Astrocyte (in vitro differentiated cells and primary cell): ENCODE measurements at regions not wholly inside any gene's neighbourhood (a gene's known extent, or its start where the extent isn't known, plus 50 kb on each side); places are given as distances from the start of the nearest gene placed in this dataset.

Experiments used
- DNase-seq: peaks from one replicate; pipeline ENCODE4 v3.0.0-alpha.2; 2010; ENCODE audit warnings: low read depth
- FAIRE-seq: peaks from 2 replicates; lab custom pipeline; 2011; peaks lifted over from hg19 to GRCh38; lab: Jason Lieb, UNC
- H2AFZ ChIP-seq: 2 replicates; pipeline ENCODE4 v1.6.0; 2012; ENCODE audit warnings: low read depth, low read length, inconsistent platforms
- H3K27ac ChIP-seq: 2 replicates; pipeline ENCODE4 v1.5.1; 2011; ENCODE audit warnings: low read depth, low read length, inconsistent platforms
- H3K27me3 ChIP-seq: 2 replicates; pipeline ENCODE4 v1.6.0; 2011; ENCODE audit warnings: low read length, inconsistent platforms; ENCODE audit not compliant: insufficient read depth
- H3K36me3 ChIP-seq: 2 replicates; pipeline ENCODE4 v1.5.1; 2011; ENCODE audit warnings: low read length, inconsistent platforms; ENCODE audit not compliant: insufficient read depth
- H3K4me1 ChIP-seq: 2 replicates; pipeline ENCODE4 v1.5.1; 2011; ENCODE audit warnings: low read length, inconsistent platforms; ENCODE audit not compliant: insufficient read depth
- H3K4me2 ChIP-seq: 2 replicates; pipeline ENCODE4 v1.6.0; 2012; ENCODE audit warnings: low read length, inconsistent platforms
- H3K4me3 ChIP-seq: 2 replicates; pipeline ENCODE4 v1.5.1; 2011; ENCODE audit warnings: low read depth, mild to moderate bottlenecking, low read length, inconsistent platforms; ENCODE audit not compliant: insufficient read depth
- H3K79me2 ChIP-seq: 2 replicates; pipeline ENCODE4 v1.6.0; 2012; ENCODE audit warnings: mild to moderate bottlenecking, low read length, inconsistent platforms; ENCODE audit not compliant: insufficient read depth
- H3K9ac ChIP-seq: 2 replicates; pipeline ENCODE4 v1.6.0; 2012; ENCODE audit warnings: mild to moderate bottlenecking, low read length, inconsistent platforms
- H3K9me3 ChIP-seq: 2 replicates; pipeline ENCODE4 v1.5.1; 2012; ENCODE audit warnings: low read depth, mild to moderate bottlenecking, low read length, inconsistent platforms; ENCODE audit not compliant: insufficient read depth
- H4K20me1 ChIP-seq: 2 replicates; pipeline ENCODE4 v1.6.0; 2012; ENCODE audit warnings: low read length, inconsistent platforms; ENCODE audit not compliant: insufficient read depth
- H3K27ac Mint-ChIP-seq: one replicate; pipeline ENCODE4 v1.8.0; 2021; ENCODE audit warnings: mild to moderate bottlenecking, mixed read lengths; ENCODE audit not compliant: unreplicated experiment
- H3K27me3 Mint-ChIP-seq: one replicate; pipeline ENCODE4 v1.8.0; 2021; ENCODE audit warnings: low read depth, mixed read lengths; ENCODE audit not compliant: unreplicated experiment
- H3K36me3 Mint-ChIP-seq: one replicate; pipeline ENCODE4 v1.8.0; 2021; ENCODE audit warnings: low read depth, mixed read lengths; ENCODE audit not compliant: unreplicated experiment
- H3K4me1 Mint-ChIP-seq: one replicate; pipeline ENCODE4 v1.8.0; 2021; ENCODE audit warnings: low read depth, mixed read lengths; ENCODE audit not compliant: unreplicated experiment
- H3K4me3 Mint-ChIP-seq: one replicate; pipeline ENCODE4 v1.8.0; 2021; ENCODE audit warnings: mild to moderate bottlenecking, moderate library complexity, mixed read lengths; ENCODE audit not compliant: unreplicated experiment
- H3K9me3 Mint-ChIP-seq: one replicate; pipeline ENCODE4 v1.8.0; 2021; ENCODE audit warnings: mild to moderate bottlenecking, mixed read lengths; ENCODE audit not compliant: unreplicated experiment
- CTCF ChIP-seq: IDR thresholded peaks from 2 replicates; pipeline ENCODE4 v1.5.1; 2011; ENCODE audit warnings: low read depth, mild to moderate bottlenecking, inconsistent platforms, low read length, moderate library complexity; ENCODE audit not compliant: insufficient read depth
- EZH2 ChIP-seq: IDR thresholded peaks from 2 replicates; pipeline ENCODE4 v1.6.1; 2012; ENCODE audit warnings: mild to moderate bottlenecking, low read length, inconsistent platforms; ENCODE audit not compliant: insufficient read depth

DNA sequence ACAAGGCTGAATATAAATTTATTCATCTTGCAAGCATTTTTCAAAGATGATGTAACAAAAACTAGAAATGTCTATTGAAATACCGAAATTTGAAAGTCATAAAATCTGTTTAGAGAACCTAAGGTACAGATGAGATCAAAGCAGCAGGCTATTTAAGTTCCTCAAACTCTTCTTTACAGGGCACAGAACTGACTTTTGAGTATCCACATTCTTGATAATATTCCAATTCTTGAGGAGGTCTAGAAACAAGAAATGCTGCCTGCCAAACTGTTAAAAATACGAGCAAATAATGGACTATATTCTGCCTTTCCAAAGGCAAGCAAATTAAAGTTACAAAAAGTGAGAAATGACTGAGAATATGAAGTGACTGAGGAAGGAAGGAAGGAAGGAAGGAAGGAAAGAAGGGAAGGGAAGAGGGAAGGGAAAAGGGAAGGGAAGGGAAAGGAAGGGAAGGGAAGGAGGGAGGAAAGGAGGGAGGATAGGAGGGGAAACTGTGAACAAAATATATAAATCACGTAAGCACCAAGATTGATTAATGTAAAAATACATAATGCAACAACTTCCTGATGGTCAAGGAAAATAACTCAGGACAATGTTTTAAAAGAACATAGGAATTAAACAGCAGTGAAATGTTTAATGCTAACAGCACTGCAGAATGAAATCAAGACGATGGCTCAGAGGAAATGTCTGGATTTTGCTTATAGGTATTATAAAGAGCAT, 248.9 kb upstream of the HNRNPA3 start:
- Mint-ChIP-seq H3K9me3 (no peaks in the 10 kb centered on the region), H3K4me3 (no peak overlapping the region), H3K36me3 (no peaks in the 10 kb centered on the region), H3K27ac (no peak overlapping the region), H3K27me3 (peaks cover 4% of the 10 kb centered on the region), H3K4me1 (no peaks in the 10 kb centered on the region)
- Histone ChIP-seq H4K20me1 (no peaks in the 10 kb centered on the region), H3K4me1 (no peaks in the 10 kb centered on the region), H3K27ac (no peak overlapping the region), H3K36me3 (no peaks in the 10 kb centered on the region), H2AFZ (no peak overlapping the region), H3K4me2 (no peak overlapping the region), H3K27me3 (no peaks in the 10 kb centered on the region), H3K9me3 (no peaks in the 10 kb centered on the region), H3K79me2 (no peaks in the 10 kb centered on the region), H3K9ac (no peak overlapping the region), H3K4me3 (no peak overlapping the region)
- TF ChIP-seq CTCF: no peak
- no peak for TF ChIP-seq EZH2
- FAIRE-seq: no peak
- no peak for DNase-seq

DNA sequence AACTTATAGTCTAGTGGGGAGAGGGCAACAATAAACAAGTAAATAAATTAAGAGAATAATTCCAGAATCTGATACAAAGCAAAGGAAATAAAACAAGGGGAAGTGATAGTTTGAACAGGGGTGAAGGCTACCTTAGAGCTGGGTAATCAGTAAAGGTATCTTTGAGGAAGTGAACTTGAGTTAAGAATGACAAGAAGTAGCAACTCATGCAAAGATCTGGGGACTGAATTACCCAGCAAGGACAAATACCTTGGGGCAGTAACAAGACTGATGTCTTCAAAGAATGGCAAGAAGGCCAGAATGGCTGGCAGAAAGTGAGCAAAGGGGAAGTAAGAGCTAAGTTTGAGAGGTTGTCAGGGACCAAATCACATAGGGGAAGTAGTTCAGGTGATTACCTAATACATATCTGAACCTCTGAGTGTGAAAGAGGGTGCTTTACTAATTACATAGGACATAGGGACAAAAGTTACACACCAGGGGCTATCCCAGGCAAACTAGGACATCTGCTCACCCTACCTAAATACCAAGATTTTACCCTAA, 244.6 kb upstream of the HNRNPA3 start:
- H3K36me3 ChIP-seq: no peaks in the 10 kb centered on the region
- no peak for DNase-seq
- no peak overlapping the region for H3K4me2 ChIP-seq
- FAIRE-seq: no peak
- Mint-ChIP-seq H3K9me3 (peaks cover under 1% of the 10 kb centered on the region), H3K36me3 (no peaks in the 10 kb centered on the region), H3K4me1 (no peaks in the 10 kb centered on the region), H3K4me3 (no peak overlapping the region), H3K27me3 (peaks cover 1% of the 10 kb centered on the region), H3K27ac (no peak overlapping the region)
- no peaks in the 10 kb centered on the region for H3K9me3 ChIP-seq
- no peak overlapping the region for H2AFZ ChIP-seq
- no peak overlapping the region for H3K27ac ChIP-seq
- no peaks in the 10 kb centered on the region for H3K79me2 ChIP-seq
- no peak overlapping the region for H3K9ac ChIP-seq
- no peak for TF ChIP-seq CTCF
- no peak for TF ChIP-seq EZH2
- no peaks in the 10 kb centered on the region for H4K20me1 ChIP-seq
- no peaks in the 10 kb centered on the region for H3K27me3 ChIP-seq
- no peaks in the 10 kb centered on the region for H3K4me1 ChIP-seq
- no peak overlapping the region for H3K4me3 ChIP-seq

DNA sequence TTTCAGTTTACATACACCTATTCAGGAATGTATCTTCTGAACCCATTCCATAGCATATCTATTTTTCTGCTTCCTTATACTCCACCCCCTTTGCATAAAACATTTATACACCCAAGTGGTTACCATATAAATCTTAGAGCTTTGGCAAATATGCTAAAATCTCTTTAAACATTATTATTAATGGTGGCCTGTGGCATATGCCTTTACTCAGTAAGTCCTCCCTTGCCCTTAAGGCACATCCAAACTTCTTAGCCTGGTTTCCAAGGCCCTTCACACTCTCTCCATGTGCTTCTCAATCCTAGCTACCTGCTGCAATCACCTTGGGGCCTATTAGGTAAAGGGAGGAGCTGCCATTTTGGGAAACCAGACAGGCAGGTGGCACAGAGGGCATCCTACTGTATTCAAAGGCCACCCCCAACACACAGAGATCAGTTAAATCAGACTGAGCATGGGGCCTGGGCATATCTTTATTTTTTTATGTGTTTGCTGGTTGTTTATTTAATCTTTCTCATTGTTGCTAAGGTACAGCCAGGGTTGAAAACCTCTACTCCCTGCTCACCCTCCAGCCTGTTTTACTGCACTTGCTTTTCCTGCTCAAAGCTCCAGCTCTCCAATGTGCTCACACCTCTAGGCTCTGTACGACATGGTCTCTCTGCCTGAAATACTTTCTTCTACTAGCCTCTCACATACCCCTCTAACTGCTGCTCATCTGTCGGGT, 242.8 kb upstream of the HNRNPA3 start:
- Mint-ChIP-seq H3K9me3 (peaks cover 2% of the 10 kb centered on the region), H3K4me3 (no peak overlapping the region)
- H3K27ac ChIP-seq: no peak overlapping the region

More for the DNA sequence above, 242.8 kb upstream of the HNRNPA3 start:
- FAIRE-seq: no peak
- peaks cover 3% of the 10 kb centered on the region for H3K27me3 Mint-ChIP-seq
- H3K9ac ChIP-seq: no peak overlapping the region
- H3K27me3 ChIP-seq: no peaks in the 10 kb centered on the region
- no peaks in the 10 kb centered on the region for H3K36me3 Mint-ChIP-seq
- no peak overlapping the region for H3K4me2 ChIP-seq
- no peaks in the 10 kb centered on the region for H3K36me3 ChIP-seq
- no peak for DNase-seq
- H3K27ac Mint-ChIP-seq: no peak overlapping the region
- no peaks in the 10 kb centered on the region for H3K79me2 ChIP-seq
- H2AFZ ChIP-seq: no peak overlapping the region
- H4K20me1 ChIP-seq: no peaks in the 10 kb centered on the region
- H3K4me1 Mint-ChIP-seq: no peaks in the 10 kb centered on the region
- H3K4me1 ChIP-seq: no peaks in the 10 kb centered on the region
- H3K4me3 ChIP-seq: no peak overlapping the region
- no peaks in the 10 kb centered on the region for H3K9me3 ChIP-seq
- TF ChIP-seq CTCF (no peak), EZH2 (no peak)
